Lower leg skin (tissue), 3 donors: ENCODE measurements at regions not wholly inside any gene's neighbourhood (a gene's known extent, or its start where the extent isn't known, plus 50 kb on each side); places are given as distances from the start of the nearest gene placed in this dataset.

Source experiments
- CTCF ChIP-seq, 3 donors: fragments of 450-650 bp; IDR thresholded peaks; one replicate each; pipeline ENCODE4 v1.5.1; 2016; ENCODE audit warnings: antibody characterized with exemption in 3 of 3, mild to moderate bottlenecking in 3 of 3, moderate library complexity in 2 of 3
- POLR2A ChIP-seq, 2 donors: fragments of 450-650 bp; IDR thresholded peaks; one replicate each; pipeline ENCODE4 v1.6.1; 2016 to 2017; ENCODE audit warnings: antibody characterized with exemption in 2 of 2, mild to moderate bottlenecking in 1 of 2, moderate library complexity in 1 of 2

- TF ChIP-seq CTCF (IDR thresholded peaks at IDR 0.05): no peak
- no peak for TF ChIP-seq POLR2A (IDR thresholded peaks at IDR 0.05)
These were observed 158.8 kb downstream of the POLR2M start for GRCh38 chr15:57865294-57865693.
